GM12878 (cell line): ENCODE measurements at regions not wholly inside any gene's neighbourhood (a gene's known extent, or its start where the extent isn't known, plus 50 kb on each side); places are given as distances from the start of the nearest gene placed in this dataset.

Source experiments
- ATAC-seq: fragments of 200-7000 bp; cut with Tn5 transposase; 3 replicates; pipeline ENCODE4 v1.9.1; 2020; ENCODE audit warnings: mild to moderate bottlenecking, moderate library complexity
- BruUV-seq: library from RNA; stranded (reverse); fragments of 400-500 nt; replicated peaks from 2 replicates; lab custom pipeline; 2021; lab: Mats Ljungman, UMichigan
- CTCF ChIA-PET: fragments of 300-600 bp; sonication (Branson Sonifier 250); formaldehyde crosslinking; extraction: SDS; loops from one replicate; lab custom pipeline; 2021; ENCODE audit warnings: inconsistent platforms; lab: Yijun Ruan, JAX
- POLR2A ChIA-PET: fragments of 350-600 bp; formaldehyde crosslinking; extraction: SDS; loops from one replicate; lab custom pipeline; 2021; ENCODE audit warnings: inconsistent platforms; lab: Charles Lee
- RAD21 ChIA-PET: fragments of 300-600 bp; sonication (Branson Sonifier 250); formaldehyde crosslinking; loops from one replicate; lab custom pipeline; 2023; ENCODE audit warnings: antibody characterized with exemption; ENCODE audit not compliant: unreplicated experiment; lab: Charles Lee
- SMC1A ChIA-PET: fragments of 300-600 bp; sonication (Branson Sonifier 250); formaldehyde crosslinking; loops from one replicate; lab custom pipeline; 2023; ENCODE audit not compliant: unreplicated experiment, uncharacterized antibody; lab: Charles Lee
- DNase-seq: peaks from one replicate; pipeline ENCODE4 v3.0.0-alpha.2; 2011; ENCODE audit warnings: low read depth, low spot score
- FAIRE-seq: peaks from 3 replicates; lab custom pipeline; 2011; peaks lifted over from hg19 to GRCh38; lab: Jason Lieb, UNC
- H2AFZ ChIP-seq: 2 replicates; pipeline ENCODE4 v1.6.0; 2011; ENCODE audit warnings: low read depth, low read length, control low read depth; ENCODE audit not compliant: control insufficient read depth
- H3K27ac ChIP-seq: 2 replicates; pipeline ENCODE4 v1.5.1; 2011; ENCODE audit warnings: control low read depth; ENCODE audit not compliant: control insufficient read depth, insufficient read depth
- H3K27me3 ChIP-seq, 2 experiments: replicated peaks in 1 of 2; 2 replicates each; pipeline versions ENCODE4 v1.6.0 to v1.6.1; 2011; ENCODE audit warnings: low read length in 1 of 2; ENCODE audit not compliant: control insufficient read depth in 2 of 2, insufficient read depth in 2 of 2
- H3K36me3 ChIP-seq, 2 experiments: 2 replicates each; pipeline ENCODE4 v1.5.1; 2011; ENCODE audit warnings: low read length in 1 of 2; ENCODE audit not compliant: control insufficient read depth in 2 of 2, insufficient read depth in 2 of 2
- H3K4me1 ChIP-seq: 2 replicates; pipeline ENCODE4 v1.6.1; 2011; ENCODE audit warnings: mild to moderate bottlenecking, low read length, moderate library complexity, mixed read lengths; ENCODE audit not compliant: control insufficient read depth, insufficient read depth
- H3K4me2 ChIP-seq: 2 replicates; pipeline ENCODE4 v1.6.0; 2011; ENCODE audit warnings: control low read depth; ENCODE audit not compliant: control insufficient read depth, insufficient read depth
- H3K4me3 ChIP-seq: fragments of 200-600 bp; sonication (generic); 2 replicates; pipeline ENCODE4 v1.5.1; 2016
- H3K79me2 ChIP-seq: 2 replicates; pipeline ENCODE4 v1.6.0; 2011; ENCODE audit warnings: low read length; ENCODE audit not compliant: control insufficient read depth, insufficient read depth
- H3K9ac ChIP-seq: 2 replicates; pipeline ENCODE4 v1.8.0; 2011; ENCODE audit warnings: low read length, control low read depth, mixed read lengths; ENCODE audit not compliant: control insufficient read depth, insufficient read depth
- H3K9me3 ChIP-seq: replicated peaks from 3 replicates; pipeline ENCODE4 v1.5.1; 2011; ENCODE audit warnings: mild to moderate bottlenecking, low read length; ENCODE audit not compliant: control insufficient read depth, insufficient read depth
- H4K20me1 ChIP-seq: 2 replicates; pipeline ENCODE4 v1.6.0; 2011; ENCODE audit not compliant: control insufficient read depth, insufficient read depth
- CBX3 ChIP-seq: fragments of 200-600 bp; sonication (generic); IDR thresholded peaks from 2 replicates; pipeline ENCODE4 v1.6.1; 2016; ENCODE audit warnings: low read depth, borderline replicate concordance
- CHD2 ChIP-seq: IDR thresholded peaks from 2 replicates; pipeline ENCODE4 v1.6.1; 2011; ENCODE audit warnings: low read depth, low read length, improper control_type of control experiment, borderline replicate concordance
- EGR1 ChIP-seq, 2 experiments: IDR thresholded peaks; 1 replicate in 1 of 2; 2 replicates in 1 of 2; pipeline ENCODE4 v1.6.1; 2011 to 2012; ENCODE audit warnings: low read depth in 2 of 2, low read length in 2 of 2, borderline replicate concordance in 1 of 2, mild to moderate bottlenecking in 1 of 2, moderate library complexity in 1 of 2
- ETV6 ChIP-seq, 2 experiments: fragments of 450-650 bp in 1 of 2; IDR thresholded peaks in 1 of 2; conservative IDR thresholded peaks in 1 of 2; 2 replicates each; pipeline ENCODE4 v1.6.1; 2014; ENCODE audit warnings: antibody characterized with exemption in 1 of 2, borderline replicate concordance in 1 of 2, low read depth in 1 of 2, mild to moderate bottlenecking in 1 of 2, moderate library complexity in 1 of 2
- KDM1A ChIP-seq: fragments of 200-600 bp; sonication (generic); IDR thresholded peaks from 2 replicates; pipeline ENCODE4 v1.6.1; 2016; ENCODE audit warnings: borderline replicate concordance
- NFYA ChIP-seq: IDR thresholded peaks from 2 replicates; pipeline ENCODE4 v1.6.1; 2011; ENCODE audit warnings: low read depth, mild to moderate bottlenecking, low read length, improper control_type of control experiment, borderline replicate concordance
- RB1 ChIP-seq: fragments of 450-650 bp; formaldehyde crosslinking; IDR thresholded peaks from 2 replicates; pipeline ENCODE4 v1.6.1; 2017; ENCODE audit warnings: mild to moderate bottlenecking, borderline replicate concordance
- RBBP5 ChIP-seq: fragments of 200-600 bp; sonication (generic); conservative IDR thresholded peaks from 2 replicates; pipeline ENCODE4 v1.6.1; 2016
- STAT3 ChIP-seq: IDR thresholded peaks from 2 replicates; pipeline ENCODE4 v1.6.1; 2011; ENCODE audit warnings: low read depth, low read length, improper control_type of control experiment
- TCF7 ChIP-seq: IDR thresholded peaks from 2 replicates; pipeline ENCODE4 v1.6.1; 2014; ENCODE audit warnings: antibody characterized with exemption, borderline replicate concordance
- WGBS: methylation state at CpG from one replicate; pipeline ENCODE4 v1.1.6; 2016; ENCODE audit warnings: low lambda C conversion rate; ENCODE audit not compliant: insufficient replicate concordance, insufficient coverage; ENCODE audit errors: missing lambda C conversion rate; 5-methylcytosine and 5-hydroxymethylcytosine counted together
- in situ Hi-C: fragments of 300-500 bp; cut with MboI; formaldehyde crosslinking; loops from 9 replicates; pipeline ENCODE4 v1.14.3; 2018; ENCODE audit warnings: mixed read lengths
- intact Hi-C: fragments of 100-400 bp; cut with micrococcal nuclease; formaldehyde crosslinking; loops from one replicate; pipeline ENCODE4 v1.14.2; 2022; ENCODE audit not compliant: unreplicated experiment
- TF ChIP-seq, protein P1 (sequence below): IDR thresholded peaks from 2 replicates; pipeline ENCODE4 v1.6.1; 2012; ENCODE audit warnings: mild to moderate bottlenecking, low read depth, low read length

DNA sequence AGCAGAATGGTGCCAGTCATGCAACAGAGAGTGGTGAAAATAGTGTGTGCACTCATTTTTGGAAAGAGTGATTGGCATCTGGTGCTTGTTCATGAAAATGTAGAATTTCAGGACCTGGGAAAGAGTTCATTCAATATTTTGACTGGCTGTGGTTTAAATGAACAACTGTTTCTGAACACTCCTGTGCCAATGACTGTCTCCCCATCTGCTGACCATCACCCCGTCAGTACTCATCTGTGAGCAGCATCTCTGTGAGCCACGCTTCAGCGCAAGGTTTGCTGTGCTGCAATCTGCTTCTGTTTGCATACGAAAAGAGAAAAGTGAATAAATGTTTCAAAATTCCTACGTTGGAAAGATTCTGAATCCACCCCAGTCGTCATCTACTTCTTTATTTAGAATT, 77.9 kb upstream of the RUNX1 start:
- TF ChIP-seq RBBP5 (no peak), EGR1 (IDR thresholded peaks at IDR 0.05; ENCODE audit: borderline replicate concordance in 1 of 2, low read depth in 2 of 2, low read length in 2 of 2) (no peak), STAT3 (no peak), NFYA (no peak), TCF7 (no peak), ETV6 (conservative IDR thresholded peaks at IDR 0.05 in 1 of 2, IDR thresholded peaks at IDR 0.05 in 1 of 2; ENCODE audit: borderline replicate concordance in 1 of 2, low read depth in 1 of 2) (no peak), CHD2 (no peak)
- RAD21 ChIA-PET: no interaction called here
- no peaks in the 10 kb centered on the region for H3K4me1 ChIP-seq
- H3K4me3 ChIP-seq: no peak overlapping the region
- WGBS: 57% methylated on average over 6 of the region's 6 CpGs
- in situ Hi-C loops: no loop called here
- intact Hi-C loops: no loop called here
- H4K20me1 ChIP-seq: no peaks in the 10 kb centered on the region
- ATAC-seq (no peak), DNase-seq (no peak), FAIRE-seq (no peak)
- no peak overlapping the region for H3K27ac ChIP-seq
- BruUV-seq: no TSS peak
- no peak overlapping the region for H2AFZ ChIP-seq
- H3K9me3 ChIP-seq: no peaks in the 10 kb centered on the region; the same call in 2 of the 3 replicates
- CTCF ChIA-PET: no interaction called here
- H3K4me2 ChIP-seq: no peak overlapping the region
- SMC1A ChIA-PET: no interaction called here
- no peak overlapping the region for H3K9ac ChIP-seq
- H3K36me3 ChIP-seq: no peaks in the 10 kb centered on the region
- no peaks in the 10 kb centered on the region for H3K79me2 ChIP-seq
- H3K27me3 ChIP-seq: no peaks in the 10 kb centered on the region
- POLR2A ChIA-PET: no interaction called here

DNA sequence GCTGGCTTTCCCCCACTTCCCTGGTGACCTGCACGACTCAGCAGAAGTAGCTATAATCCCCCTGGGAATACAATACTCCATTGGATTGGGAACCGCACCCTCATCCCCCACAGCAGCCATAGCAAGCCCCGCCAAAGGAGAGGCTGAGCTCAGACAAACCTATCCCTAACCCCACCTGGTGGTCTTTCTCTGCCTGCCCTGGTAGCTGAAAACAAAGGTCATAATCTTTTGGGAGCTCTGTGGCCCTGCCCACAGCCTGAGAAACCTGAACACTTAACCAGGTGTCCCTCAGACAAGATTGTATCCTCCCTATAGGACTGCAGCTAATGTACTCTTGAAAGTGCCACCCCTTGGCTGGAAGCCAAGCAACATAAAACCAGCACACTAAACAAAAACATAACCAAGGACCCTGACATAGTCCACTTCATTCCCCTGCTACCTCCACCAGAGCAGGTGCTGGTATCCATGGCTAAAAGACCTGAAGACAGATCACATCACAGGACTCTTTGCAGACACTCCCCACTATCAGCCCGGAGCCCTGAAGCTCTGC, 71.6 kb upstream of the RUNX1 start:
- 42% methylated on average over 3 of the region's 4 CpGs for WGBS
- FAIRE-seq (no peak), DNase-seq (no peak), ATAC-seq (no peak)
- no peak overlapping the region for H3K4me3 ChIP-seq
- no peaks in the 10 kb centered on the region for H4K20me1 ChIP-seq
- no peaks in the 10 kb centered on the region; the same call in 2 of the 3 replicates for H3K9me3 ChIP-seq
- H2AFZ ChIP-seq: no peak overlapping the region
- H3K4me2 ChIP-seq: no peak overlapping the region
- H3K36me3 ChIP-seq: no peaks in the 10 kb centered on the region
- H3K27me3 ChIP-seq: no peaks in the 10 kb centered on the region; a peak in 1 of 4 replicates
- ChIA-PET SMC1A (no interaction called here), RAD21 (no interaction called here), CTCF (interaction anchor here (1.1 kb wide), 1 partner anchor 9 kb away, joined by 3 read pairs; no protein-coding TSS in a partner anchor), POLR2A (no interaction called here)
- intact Hi-C loops: no loop called here
- H3K79me2 ChIP-seq: no peaks in the 10 kb centered on the region
- no peaks in the 10 kb centered on the region for H3K4me1 ChIP-seq
- H3K27ac ChIP-seq: no peak overlapping the region
- BruUV-seq: no TSS peak
- in situ Hi-C loops: loop anchor here (5.0 kb wide), 1 partner anchor 52 kb away; no protein-coding TSS in a partner anchor
- H3K9ac ChIP-seq: no peak overlapping the region
- TF ChIP-seq KDM1A (no peak), CBX3 (no peak), RB1 (no peak)
- TF ChIP-seq, protein P1, sequence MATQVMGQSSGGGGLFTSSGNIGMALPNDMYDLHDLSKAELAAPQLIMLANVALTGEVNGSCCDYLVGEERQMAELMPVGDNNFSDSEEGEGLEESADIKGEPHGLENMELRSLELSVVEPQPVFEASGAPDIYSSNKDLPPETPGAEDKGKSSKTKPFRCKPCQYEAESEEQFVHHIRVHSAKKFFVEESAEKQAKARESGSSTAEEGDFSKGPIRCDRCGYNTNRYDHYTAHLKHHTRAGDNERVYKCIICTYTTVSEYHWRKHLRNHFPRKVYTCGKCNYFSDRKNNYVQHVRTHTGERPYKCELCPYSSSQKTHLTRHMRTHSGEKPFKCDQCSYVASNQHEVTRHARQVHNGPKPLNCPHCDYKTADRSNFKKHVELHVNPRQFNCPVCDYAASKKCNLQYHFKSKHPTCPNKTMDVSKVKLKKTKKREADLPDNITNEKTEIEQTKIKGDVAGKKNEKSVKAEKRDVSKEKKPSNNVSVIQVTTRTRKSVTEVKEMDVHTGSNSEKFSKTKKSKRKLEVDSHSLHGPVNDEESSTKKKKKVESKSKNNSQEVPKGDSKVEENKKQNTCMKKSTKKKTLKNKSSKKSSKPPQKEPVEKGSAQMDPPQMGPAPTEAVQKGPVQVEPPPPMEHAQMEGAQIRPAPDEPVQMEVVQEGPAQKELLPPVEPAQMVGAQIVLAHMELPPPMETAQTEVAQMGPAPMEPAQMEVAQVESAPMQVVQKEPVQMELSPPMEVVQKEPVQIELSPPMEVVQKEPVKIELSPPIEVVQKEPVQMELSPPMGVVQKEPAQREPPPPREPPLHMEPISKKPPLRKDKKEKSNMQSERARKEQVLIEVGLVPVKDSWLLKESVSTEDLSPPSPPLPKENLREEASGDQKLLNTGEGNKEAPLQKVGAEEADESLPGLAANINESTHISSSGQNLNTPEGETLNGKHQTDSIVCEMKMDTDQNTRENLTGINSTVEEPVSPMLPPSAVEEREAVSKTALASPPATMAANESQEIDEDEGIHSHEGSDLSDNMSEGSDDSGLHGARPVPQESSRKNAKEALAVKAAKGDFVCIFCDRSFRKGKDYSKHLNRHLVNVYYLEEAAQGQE: no peak
